ENCODE measurements at regions not wholly inside any gene's neighbourhood (a gene's known extent, or its start where the extent isn't known, plus 50 kb on each side); places are given as distances from the start of the nearest gene placed in this dataset.

DNA sequence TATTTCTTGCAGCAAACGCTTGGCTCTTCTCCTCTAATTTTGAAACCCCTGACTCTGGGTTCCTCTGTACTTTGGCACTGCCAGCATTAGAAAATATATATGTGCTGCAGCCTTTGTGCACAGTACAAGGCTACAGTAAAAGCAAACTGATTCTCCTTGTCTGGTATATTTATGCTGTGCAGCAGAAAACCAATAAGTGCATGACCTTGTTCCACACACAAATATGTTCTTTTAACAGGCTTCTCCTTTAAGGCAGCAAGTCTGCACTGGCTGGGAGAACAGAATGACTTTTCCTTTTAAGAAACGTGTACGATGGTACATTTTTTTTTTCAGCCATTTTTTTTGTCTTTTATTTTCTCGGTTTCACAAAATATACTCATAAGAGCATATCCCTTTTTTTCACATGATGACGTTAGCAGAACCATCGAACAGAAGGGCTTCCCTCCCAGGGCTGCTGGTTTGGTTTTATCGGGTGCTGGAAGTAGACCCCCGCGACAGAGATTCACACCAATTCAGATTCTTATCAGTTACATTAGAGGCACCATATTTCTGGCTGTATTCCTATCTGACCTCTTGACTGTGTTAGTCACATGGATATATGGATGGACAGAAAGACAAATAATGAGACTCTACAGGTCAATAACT lies 129.9 kb upstream of the ARID1B start:
- Histone ChIP-seq H3K36me3 (no peaks in the 10 kb centered on the region), H3K4me1 (ENCODE audit: control insufficient read depth in 1 of 2, insufficient read depth in 1 of 2, low read depth in 1 of 2, low read length in 1 of 2) (peaks cover 10 to 31% of the 10 kb centered on the region in 2 experiments), H3K9me3 (no peaks in the 10 kb centered on the region), H3K27ac (no peak overlapping the region), H3K27me3 (no peaks in the 10 kb centered on the region), H3K4me3 (ENCODE audit: low read depth in 1 of 2, low read length in 1 of 2) (no peak overlapping the region)
- TF ChIP-seq, protein P1, sequence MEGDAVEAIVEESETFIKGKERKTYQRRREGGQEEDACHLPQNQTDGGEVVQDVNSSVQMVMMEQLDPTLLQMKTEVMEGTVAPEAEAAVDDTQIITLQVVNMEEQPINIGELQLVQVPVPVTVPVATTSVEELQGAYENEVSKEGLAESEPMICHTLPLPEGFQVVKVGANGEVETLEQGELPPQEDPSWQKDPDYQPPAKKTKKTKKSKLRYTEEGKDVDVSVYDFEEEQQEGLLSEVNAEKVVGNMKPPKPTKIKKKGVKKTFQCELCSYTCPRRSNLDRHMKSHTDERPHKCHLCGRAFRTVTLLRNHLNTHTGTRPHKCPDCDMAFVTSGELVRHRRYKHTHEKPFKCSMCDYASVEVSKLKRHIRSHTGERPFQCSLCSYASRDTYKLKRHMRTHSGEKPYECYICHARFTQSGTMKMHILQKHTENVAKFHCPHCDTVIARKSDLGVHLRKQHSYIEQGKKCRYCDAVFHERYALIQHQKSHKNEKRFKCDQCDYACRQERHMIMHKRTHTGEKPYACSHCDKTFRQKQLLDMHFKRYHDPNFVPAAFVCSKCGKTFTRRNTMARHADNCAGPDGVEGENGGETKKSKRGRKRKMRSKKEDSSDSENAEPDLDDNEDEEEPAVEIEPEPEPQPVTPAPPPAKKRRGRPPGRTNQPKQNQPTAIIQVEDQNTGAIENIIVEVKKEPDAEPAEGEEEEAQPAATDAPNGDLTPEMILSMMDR (IDR thresholded peaks at IDR 0.05): no peak

DNA sequence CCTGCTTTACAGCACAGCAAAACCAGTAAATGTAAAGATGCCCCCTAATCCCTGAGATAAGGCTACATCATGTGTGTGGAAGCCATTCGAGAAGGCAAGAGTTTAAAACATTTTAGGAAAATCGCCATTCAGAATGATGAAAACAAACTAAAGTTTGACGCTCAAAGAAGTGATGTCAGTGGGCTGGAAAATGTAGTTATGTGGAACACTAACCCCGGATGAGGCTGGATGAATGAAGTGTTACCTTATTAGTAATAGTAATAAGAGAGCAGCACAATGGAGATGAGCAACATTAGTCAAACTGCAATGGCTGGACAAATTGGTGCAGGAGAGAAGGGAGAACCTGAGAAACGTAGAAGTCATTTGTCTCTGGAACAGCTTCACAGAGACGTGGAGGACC lies 130.7 kb upstream of the ARID1B start:
- Histone ChIP-seq H3K4me3 (ENCODE audit: low read depth in 1 of 2, low read length in 1 of 2) (no peak overlapping the region), H3K4me1 (ENCODE audit: control insufficient read depth in 1 of 2, insufficient read depth in 1 of 2, low read depth in 1 of 2, low read length in 1 of 2) (peaks cover 10 to 30% of the 10 kb centered on the region in 2 experiments), H3K36me3 (no peaks in the 10 kb centered on the region), H3K27ac (no peak overlapping the region), H3K9me3 (no peaks in the 10 kb centered on the region), H3K27me3 (no peaks in the 10 kb centered on the region)
- TF ChIP-seq, protein P1 (IDR thresholded peaks at IDR 0.05): no peak

DNA sequence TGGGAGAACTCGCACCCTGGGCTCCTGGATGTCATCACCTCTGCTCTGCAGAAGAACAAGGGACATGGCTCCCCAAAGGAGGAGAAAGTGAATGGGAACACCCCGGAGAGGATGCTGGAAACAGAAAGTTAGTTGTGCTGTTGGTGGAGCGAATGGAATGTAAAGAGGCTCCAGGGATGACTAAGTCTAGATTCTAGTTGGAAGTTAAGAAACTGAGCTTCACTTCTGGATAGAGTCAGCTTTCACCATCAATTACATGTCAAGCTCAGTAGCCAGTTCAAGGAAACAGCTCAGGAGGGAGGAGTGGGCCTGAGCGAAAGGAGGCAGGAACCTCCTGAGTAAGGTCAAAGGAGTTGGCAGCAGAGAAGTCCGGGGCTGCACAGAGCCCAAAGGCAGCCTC lies 132.1 kb upstream of the ARID1B start:
- Histone ChIP-seq H3K27ac (no peak overlapping the region), H3K27me3 (no peaks in the 10 kb centered on the region), H3K4me1 (ENCODE audit: control insufficient read depth in 1 of 2, insufficient read depth in 1 of 2, low read depth in 1 of 2, low read length in 1 of 2) (peaks cover 10 to 16% of the 10 kb centered on the region in 2 experiments), H3K9me3 (no peaks in the 10 kb centered on the region), H3K4me3 (ENCODE audit: low read depth in 1 of 2, low read length in 1 of 2) (no peak overlapping the region), H3K36me3 (no peaks in the 10 kb centered on the region)
- TF ChIP-seq, protein P1 (IDR thresholded peaks at IDR 0.05): no peak

DNA sequence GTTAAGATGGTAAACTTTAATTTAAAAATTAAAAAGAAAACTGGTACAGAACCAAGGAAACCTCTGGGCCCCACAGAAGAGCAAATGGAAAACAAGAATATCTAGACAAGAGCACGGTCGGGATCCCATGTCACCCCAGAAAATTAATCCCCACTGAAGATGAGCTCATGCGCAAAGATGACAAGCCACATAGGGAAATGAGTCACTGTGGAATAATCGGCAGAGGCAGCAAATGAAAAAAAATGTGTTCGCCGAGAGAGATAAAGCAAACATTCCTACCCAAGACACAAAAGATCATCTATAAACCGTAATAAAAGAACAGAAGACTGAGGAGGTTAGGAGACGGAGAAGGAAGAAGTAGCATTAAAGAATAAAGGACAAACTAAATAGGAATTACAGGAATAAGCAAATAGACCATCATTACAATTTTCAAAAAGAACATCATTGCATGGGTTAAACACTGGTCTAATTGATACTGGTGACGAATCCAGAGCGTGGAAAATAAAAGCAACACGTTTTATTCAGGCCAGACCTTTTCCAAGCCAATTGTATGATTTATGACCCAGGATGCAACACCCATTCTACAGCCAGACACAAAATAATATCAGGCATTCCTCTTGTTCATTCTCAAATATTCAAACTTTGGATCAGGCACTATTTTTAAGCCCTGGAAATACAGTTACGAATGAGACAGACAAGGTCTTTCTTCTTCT lies 138.0 kb upstream of the ARID1B start:
- H3K9me3 ChIP-seq: no peaks in the 10 kb centered on the region
- H3K27me3 ChIP-seq: no peaks in the 10 kb centered on the region
- H3K4me3 ChIP-seq (ENCODE audit: low read depth in 1 of 2, low read length in 1 of 2): no peak overlapping the region
- no peaks in the 10 kb centered on the region for H3K36me3 ChIP-seq
- H3K27ac ChIP-seq: no peak overlapping the region
- peaks cover 0 to 4% of the 10 kb centered on the region in 2 experiments for H3K4me1 ChIP-seq (ENCODE audit: control insufficient read depth in 1 of 2, insufficient read depth in 1 of 2, low read depth in 1 of 2, low read length in 1 of 2)
- TF ChIP-seq, protein P1 (IDR thresholded peaks at IDR 0.05): no peak

DNA sequence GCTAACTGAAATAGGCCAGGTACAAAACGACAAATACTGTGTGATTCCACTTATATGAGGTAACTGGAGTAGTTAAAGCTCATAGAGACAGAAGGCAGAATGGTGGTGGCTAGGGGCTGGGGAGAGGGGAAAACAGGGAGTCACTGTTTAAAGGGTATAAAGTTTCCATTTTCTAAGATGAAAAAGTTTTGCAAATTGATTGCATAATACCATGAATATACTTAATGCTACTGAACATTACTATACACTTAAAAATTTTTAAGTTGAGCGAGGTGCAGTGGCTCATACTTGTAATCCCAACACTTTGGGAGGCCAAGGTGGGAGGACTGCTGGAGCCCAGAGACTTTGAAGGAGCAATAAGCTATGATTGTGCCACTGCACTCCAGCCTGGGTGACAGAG lies 138.6 kb upstream of the ARID1B start:
- Histone ChIP-seq H3K27ac (no peak overlapping the region), H3K9me3 (no peaks in the 10 kb centered on the region), H3K4me3 (ENCODE audit: low read depth in 1 of 2, low read length in 1 of 2) (no peak overlapping the region), H3K27me3 (no peaks in the 10 kb centered on the region), H3K36me3 (no peaks in the 10 kb centered on the region), H3K4me1 (ENCODE audit: control insufficient read depth in 1 of 2, insufficient read depth in 1 of 2, low read depth in 1 of 2, low read length in 1 of 2) (peaks cover 0 to 4% of the 10 kb centered on the region in 2 experiments)
- TF ChIP-seq, protein P1 (IDR thresholded peaks at IDR 0.05): no peak
